Spleen (tissue), 7 donors: ENCODE measurements at regions not wholly inside any gene's neighbourhood (a gene's known extent, or its start where the extent isn't known, plus 50 kb on each side); places are given as distances from the start of the nearest gene placed in this dataset.

Experiments
- CTCF ChIP-seq, 11 experiments: fragments of 200-600 bp in 7 of 11; fragments of 450-650 bp in 4 of 11; sonication (generic) in 4 of 11; IDR thresholded peaks in 8 of 11; conservative IDR thresholded peaks in 3 of 11; 1 replicate in 7 of 11; 2 replicates in 4 of 11; pipeline versions ENCODE4 v1.4.0 to v1.8.0; 2016 to 2021; ENCODE audit warnings: antibody characterized with exemption in 11 of 11, inconsistent platforms in 4 of 11, mild to moderate bottlenecking in 1 of 11
- POLR2A ChIP-seq, 3 donors: fragments of 450-650 bp; IDR thresholded peaks; one replicate each; pipeline ENCODE4 v1.5.1; 2017; ENCODE audit warnings: antibody characterized with exemption in 3 of 3, mild to moderate bottlenecking in 1 of 3
- POLR2AphosphoS5 ChIP-seq, 3 donors: sonication (generic); formaldehyde crosslinking; IDR thresholded peaks; one replicate each; pipeline ENCODE4 v1.5.1; 2017; ENCODE audit warnings: antibody characterized with exemption in 3 of 3
- donor health status: DM: no; HTN: no; CAD: no; lungs with moderate emphysema.
- donor health status: DM: no; HTN: no; CAD: no.
- donor health status: DM: no; HTN: no; CAD: no.

DNA sequence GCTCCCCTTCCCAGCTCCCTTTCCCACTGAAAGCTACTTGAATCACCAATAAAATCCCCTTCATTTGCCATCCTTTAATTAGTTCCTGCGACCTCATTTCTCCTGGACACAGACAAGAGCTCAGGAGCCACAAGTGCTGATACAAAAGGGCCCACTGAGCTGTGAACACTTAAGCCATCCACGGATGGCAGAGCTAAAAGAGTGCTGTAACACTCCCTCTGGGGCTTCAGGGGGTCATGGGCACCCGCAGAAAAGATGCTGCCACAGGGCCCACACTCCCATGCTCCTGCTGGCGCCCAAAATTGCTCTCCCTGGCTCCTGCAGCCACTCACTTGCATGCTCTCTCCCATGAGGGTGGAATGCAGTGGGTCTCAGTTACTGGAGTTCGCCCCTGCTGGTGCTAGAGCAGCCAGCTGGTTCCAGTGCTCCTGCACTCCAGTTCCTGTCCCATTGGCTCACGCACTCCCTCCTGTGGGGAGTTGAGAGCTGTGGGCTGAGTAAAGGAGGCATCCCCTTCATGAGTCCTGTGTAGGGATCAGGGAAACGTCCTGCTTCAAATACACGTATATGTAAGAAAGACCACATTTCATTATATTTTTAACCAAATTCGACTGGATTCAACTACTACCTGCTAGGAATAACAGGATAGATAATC is 1291.0 kb downstream of the ARAP2 start:
- TF ChIP-seq CTCF (IDR thresholded peaks at IDR 0.05 in 8 of 11, conservative IDR thresholded peaks at IDR 0.05 in 3 of 11) = no peak
- no peak for TF ChIP-seq POLR2AphosphoS5 (IDR thresholded peaks at IDR 0.05)
- TF ChIP-seq POLR2A (IDR thresholded peaks at IDR 0.05) = no peak
